Neuronal stem cell (in vitro differentiated cells): ENCODE measurements at regions not wholly inside any gene's neighbourhood (a gene's known extent, or its start where the extent isn't known, plus 50 kb on each side); places are given as distances from the start of the nearest gene placed in this dataset.

Experiments
- DNase-seq: peaks from one replicate; pipeline ENCODE4 v3.0.0-alpha.2; 2013; ENCODE audit warnings: low spot score
- H2AFZ ChIP-seq: one replicate; pipeline ENCODE4 v1.6.1; 2013; ENCODE audit warnings: mild to moderate bottlenecking, low read length, inconsistent platforms
- H2AK5ac ChIP-seq: 2 replicates; pipeline ENCODE4 v1.6.1; 2013; ENCODE audit warnings: low read depth, mild to moderate bottlenecking, inconsistent platforms, low read length, moderate library complexity, mixed read lengths
- H2BK120ac ChIP-seq: 2 replicates; pipeline ENCODE4 v1.6.1; 2013; ENCODE audit warnings: low read depth, mild to moderate bottlenecking, inconsistent platforms, low read length, moderate library complexity, mixed read lengths
- H2BK12ac ChIP-seq: one replicate; pipeline ENCODE4 v1.6.1; 2013; ENCODE audit warnings: low read length, inconsistent platforms
- H2BK15ac ChIP-seq: 2 replicates; pipeline ENCODE4 v1.6.1; 2013; ENCODE audit warnings: mild to moderate bottlenecking, low read length, inconsistent platforms, mixed read lengths
- H2BK5ac ChIP-seq: one replicate; pipeline ENCODE4 v1.6.1; 2013; ENCODE audit warnings: inconsistent platforms, mild to moderate bottlenecking, low read length, moderate library complexity
- H3K14ac ChIP-seq: one replicate; pipeline ENCODE4 v1.6.1; 2013; ENCODE audit warnings: low read length, inconsistent platforms
- H3K18ac ChIP-seq: 2 replicates; pipeline ENCODE4 v1.6.1; 2013; ENCODE audit warnings: low read length, inconsistent platforms
- H3K23ac ChIP-seq: 2 replicates; pipeline ENCODE4 v1.6.1; 2013; ENCODE audit warnings: low read depth, mild to moderate bottlenecking, mixed read lengths, low read length, inconsistent platforms; ENCODE audit not compliant: poor library complexity
- H3K27ac ChIP-seq: replicated peaks from 3 replicates; pipeline ENCODE4 v1.5.1; 2013; ENCODE audit warnings: low read length, inconsistent platforms
- H3K27me3 ChIP-seq, 3 experiments: 2 replicates each; pipeline ENCODE4 v1.6.1; 2013; ENCODE audit warnings: low read length in 3 of 3, mild to moderate bottlenecking in 2 of 3, inconsistent platforms in 1 of 3, low read depth in 1 of 3, mixed read lengths in 1 of 3, moderate library complexity in 1 of 3; ENCODE audit not compliant: control insufficient read depth in 3 of 3, insufficient read depth in 3 of 3
- H3K36me3 ChIP-seq, 2 donors: replicated peaks in 1 of 2; 2 replicates each; pipeline ENCODE4 v1.6.1; 2013; ENCODE audit warnings: low read length in 2 of 2; ENCODE audit not compliant: control insufficient read depth in 2 of 2, insufficient read depth in 2 of 2
- H3K4ac ChIP-seq: 2 replicates; pipeline ENCODE4 v1.6.1; 2013; ENCODE audit warnings: inconsistent platforms, mild to moderate bottlenecking, low read length, moderate library complexity
- H3K4me1 ChIP-seq, 2 donors: 1 replicate in 1 of 2; 2 replicates in 1 of 2; pipeline ENCODE4 v1.6.1; 2013; ENCODE audit warnings: low read length in 2 of 2, low read depth in 1 of 2; ENCODE audit not compliant: control insufficient read depth in 2 of 2, insufficient read depth in 1 of 2
- H3K4me2 ChIP-seq: one replicate; pipeline ENCODE4 v1.6.1; 2013; ENCODE audit warnings: mild to moderate bottlenecking, low read length, inconsistent platforms; ENCODE audit not compliant: insufficient read depth, poor library complexity, severe bottlenecking
- H3K4me3 ChIP-seq, 2 donors: 2 replicates each; pipeline ENCODE4 v1.5.1; 2013; ENCODE audit warnings: low read length in 2 of 2, mild to moderate bottlenecking in 2 of 2, inconsistent platforms in 1 of 2, moderate library complexity in 1 of 2
- H3K79me1 ChIP-seq: one replicate; pipeline ENCODE4 v1.6.1; 2013; ENCODE audit warnings: low read depth, mild to moderate bottlenecking, inconsistent platforms, low read length, moderate library complexity
- H3K9ac ChIP-seq: one replicate; pipeline ENCODE4 v1.6.1; 2013; ENCODE audit warnings: mild to moderate bottlenecking, low read depth, low read length, inconsistent platforms; ENCODE audit not compliant: poor library complexity
- H3K9me3 ChIP-seq, 2 donors: replicated peaks in 1 of 2; 2 replicates each; pipeline versions ENCODE3 to v1.6.1; 2013; ENCODE audit warnings: low read length in 2 of 2, mild to moderate bottlenecking in 2 of 2, inconsistent platforms in 1 of 2, low read depth in 1 of 2, mixed read lengths in 1 of 2, moderate library complexity in 1 of 2; ENCODE audit not compliant: control insufficient read depth in 2 of 2, insufficient read depth in 1 of 2
- H4K8ac ChIP-seq: one replicate; pipeline ENCODE4 v1.6.1; 2013; ENCODE audit warnings: low read depth, mild to moderate bottlenecking, inconsistent platforms, low read length, moderate library complexity
- H4K91ac ChIP-seq: one replicate; pipeline ENCODE4 v1.6.1; 2013; ENCODE audit warnings: low read length, low read depth, mild to moderate bottlenecking, inconsistent platforms; ENCODE audit not compliant: poor library complexity
- WGBS, 2 donors: extraction: QIAGEN DNeasy Blood & Tissue Kit; methylation state at CpG; one replicate each; pipeline ENCODE4 v1.1.7; 2013; ENCODE audit warnings: missing lambda C conversion rate in 2 of 2, mixed read lengths in 1 of 2; ENCODE audit not compliant: insufficient read length in 2 of 2, insufficient replicate concordance in 1 of 2; ENCODE audit errors: extremely low coverage in 2 of 2; 5-methylcytosine and 5-hydroxymethylcytosine counted together

- Histone ChIP-seq H3K9me3 (no peaks in the 10 kb centered on the region), H3K9ac (no peak overlapping the region), H3K36me3 (no peaks in the 10 kb centered on the region), H4K8ac (no peak overlapping the region), H3K79me1 (no peaks in the 10 kb centered on the region), H3K4me3 (no peak overlapping the region), H3K27me3 (no peaks in the 10 kb centered on the region), H2AFZ (no peak overlapping the region), H2AK5ac (no peak overlapping the region), H3K4me2 (no peak overlapping the region), H2BK15ac (no peak overlapping the region), H2BK12ac (no peak overlapping the region), H3K18ac (no peak overlapping the region), H3K23ac (no peak overlapping the region), H3K27ac (no peak overlapping the region), H3K14ac (no peak overlapping the region), H2BK5ac (no peak overlapping the region), H4K91ac (no peak overlapping the region), H3K4me1 (no peaks in the 10 kb centered on the region), H2BK120ac (no peak overlapping the region), H3K4ac (no peak overlapping the region)
- DNase-seq = no peak
- WGBS, 2 donors = no CpG with 5 or more reads among the region's 2 CpGs
These were observed 186.9 kb downstream of the LMBRD1 start for GRCh38 chr6:69609836-69610472.

- Histone ChIP-seq H3K27me3 (no peaks in the 10 kb centered on the region), H4K91ac (no peak overlapping the region), H2AFZ (peak overlapping the region; percentile 62), H2AK5ac (no peak overlapping the region), H3K4me2 (no peak overlapping the region), H4K8ac (no peak overlapping the region), H2BK12ac (no peak overlapping the region), H3K9ac (no peak overlapping the region), H2BK15ac (no peak overlapping the region), H3K79me1 (no peaks in the 10 kb centered on the region), H3K9me3 (no peaks in the 10 kb centered on the region), H3K4ac (no peak overlapping the region), H3K18ac (no peak overlapping the region), H2BK120ac (no peak overlapping the region), H2BK5ac (no peak overlapping the region), H3K4me1 (peaks cover 0 to 2% of the 10 kb centered on the region in 2 donors), H3K14ac (no peak overlapping the region), H3K27ac (no peak overlapping the region), H3K4me3 (no peak overlapping the region), H3K23ac (no peak overlapping the region), H3K36me3 (no peaks in the 10 kb centered on the region)
- DNase-seq = no peak
- WGBS, 2 donors = no CpG with 5 or more reads among the region's 10 CpGs
These were observed 195.7 kb downstream of the LMBRD1 start for GRCh38 chr6:69601132-69601531.

GRCh38 chr6:69594405-69594804 lies 202.4 kb downstream of the LMBRD1 start:
- Histone ChIP-seq H3K36me3 (no peaks in the 10 kb centered on the region), H4K91ac (no peak overlapping the region), H3K14ac (no peak overlapping the region), H2BK15ac (no peak overlapping the region), H3K4me1 (peaks cover 0 to 2% of the 10 kb centered on the region in 2 donors), H2BK120ac (no peak overlapping the region), H3K9me3 (no peaks in the 10 kb centered on the region), H3K79me1 (no peaks in the 10 kb centered on the region), H3K4ac (no peak overlapping the region), H3K4me3 (no peak overlapping the region), H2AK5ac (no peak overlapping the region), H3K18ac (no peak overlapping the region), H2BK12ac (no peak overlapping the region), H3K4me2 (no peak overlapping the region), H2AFZ (no peak overlapping the region), H3K27me3 (no peaks in the 10 kb centered on the region), H3K27ac (no peak overlapping the region), H3K9ac (no peak overlapping the region), H2BK5ac (no peak overlapping the region), H4K8ac (no peak overlapping the region), H3K23ac (no peak overlapping the region)
- WGBS, 2 donors = no CpG with 5 or more reads among the region's 1 CpG
- DNase-seq = no peak

GRCh38 chr6:69593706-69594105 lies 203.1 kb downstream of the LMBRD1 start:
- Histone ChIP-seq H3K14ac (no peak overlapping the region), H4K91ac (no peak overlapping the region), H2AK5ac (no peak overlapping the region), H3K4me1 (peaks cover 0 to 2% of the 10 kb centered on the region in 2 donors), H3K36me3 (no peaks in the 10 kb centered on the region), H3K27ac (no peak overlapping the region), H3K18ac (no peak overlapping the region), H2BK120ac (no peak overlapping the region), H3K4me2 (no peak overlapping the region), H3K9ac (no peak overlapping the region), H2BK5ac (no peak overlapping the region), H3K4ac (no peak overlapping the region), H3K23ac (no peak overlapping the region), H3K27me3 (no peaks in the 10 kb centered on the region), H2BK12ac (no peak overlapping the region), H4K8ac (no peak overlapping the region), H2AFZ (no peak overlapping the region), H3K79me1 (no peaks in the 10 kb centered on the region), H2BK15ac (no peak overlapping the region), H3K4me3 (no peak overlapping the region), H3K9me3 (no peaks in the 10 kb centered on the region)
- no CpG with 5 or more reads among the region's 4 CpGs for WGBS, 2 donors
- DNase-seq = no peak
